ENCODE measurements at regions not wholly inside any gene's neighbourhood (a gene's known extent, or its start where the extent isn't known, plus 50 kb on each side); places are given as distances from the start of the nearest gene placed in this dataset.

DNA sequence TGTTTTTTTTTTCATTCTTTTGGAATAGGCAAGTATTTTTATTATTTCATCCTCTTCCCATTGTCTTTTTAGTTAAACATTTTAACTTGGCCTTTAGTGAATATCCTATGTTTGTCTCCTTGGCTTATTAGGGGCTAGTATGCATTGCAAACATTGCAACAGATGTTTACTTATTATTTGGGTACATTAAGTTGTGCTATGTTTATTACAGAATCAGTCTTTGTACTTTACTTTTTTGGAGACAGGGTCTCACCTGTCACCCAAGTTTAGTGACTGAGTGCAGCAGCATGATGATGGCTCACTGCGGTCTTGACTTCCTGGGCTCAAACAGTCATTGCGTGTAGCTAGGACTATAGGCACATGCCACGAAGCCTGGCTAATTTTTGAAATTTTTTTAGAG, 51.1 kb upstream of the NUDT6 start:
- Histone ChIP-seq H3K36me3 (ENCODE audit: insufficient read depth, low read length) (peaks cover 32% of the 10 kb centered on the region), H3K27ac (ENCODE audit: low read depth, low read length) (no peak overlapping the region), H3K27me3 (ENCODE audit: insufficient read depth, low read length) (no peaks in the 10 kb centered on the region), H3K4me1 (ENCODE audit: control insufficient read depth, insufficient read depth, low read length, unreplicated experiment) (peaks cover 3% of the 10 kb centered on the region), H3K4me3 (ENCODE audit: low read depth, low read length) (no peak overlapping the region), H2AFZ (ENCODE audit: low read length, unreplicated experiment) (no peak overlapping the region), H3K79me2 (ENCODE audit: control insufficient read depth, insufficient read depth, low read length, unreplicated experiment) (no peaks in the 10 kb centered on the region)

DNA sequence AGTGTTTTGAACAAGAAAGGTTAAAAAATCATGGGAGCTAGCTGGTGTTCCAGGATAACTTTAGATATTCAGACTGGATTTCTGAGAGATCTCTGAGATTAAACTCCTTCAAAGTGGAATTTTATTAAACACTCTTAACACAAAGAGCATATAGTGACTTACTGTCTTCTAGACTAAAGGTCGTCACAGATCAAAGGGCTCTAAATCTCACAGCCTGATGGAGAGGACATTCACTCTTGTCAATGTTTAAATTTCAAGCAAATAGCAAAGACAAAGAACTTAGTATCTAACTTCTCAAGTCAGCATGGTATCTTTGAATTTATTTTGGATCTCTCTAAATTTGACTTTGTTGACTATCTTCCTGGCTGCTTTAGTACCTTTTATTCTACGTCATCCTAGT, 53.7 kb upstream of the NUDT6 start:
- peaks cover 38% of the 10 kb centered on the region for H3K36me3 ChIP-seq (ENCODE audit: insufficient read depth, low read length)

DNA sequence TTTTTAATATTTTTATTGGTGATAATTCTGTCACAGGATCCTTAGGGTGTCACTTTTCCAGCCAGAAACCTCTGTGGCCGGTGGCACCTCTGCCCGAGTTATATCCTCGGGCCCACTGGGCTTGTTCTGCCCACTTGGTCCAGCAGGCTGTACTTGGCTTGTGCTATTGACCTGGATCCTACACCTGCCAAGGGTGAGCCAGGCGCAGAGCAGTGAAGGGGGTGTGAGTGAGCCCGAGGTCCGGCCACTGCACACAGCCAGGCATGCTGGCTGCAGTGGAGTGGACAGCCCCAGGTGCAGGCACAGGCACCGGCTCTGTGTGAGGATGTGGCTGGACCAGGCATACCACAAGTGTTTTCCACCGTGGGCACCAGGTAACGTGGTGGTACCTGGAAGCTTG, 54.7 kb upstream of the NUDT6 start:
- Histone ChIP-seq H3K27me3 (ENCODE audit: insufficient read depth, low read length) (no peaks in the 10 kb centered on the region), H3K79me2 (ENCODE audit: control insufficient read depth, insufficient read depth, low read length, unreplicated experiment) (no peaks in the 10 kb centered on the region), H3K4me1 (ENCODE audit: control insufficient read depth, insufficient read depth, low read length, unreplicated experiment) (no peaks in the 10 kb centered on the region), H3K36me3 (ENCODE audit: insufficient read depth, low read length) (peaks cover 40% of the 10 kb centered on the region), H2AFZ (ENCODE audit: low read length, unreplicated experiment) (no peak overlapping the region), H3K27ac (ENCODE audit: low read depth, low read length) (no peak overlapping the region), H3K4me3 (ENCODE audit: low read depth, low read length) (no peak overlapping the region)

More for the DNA sequence above, 53.7 kb upstream of the NUDT6 start:
- H3K27me3 ChIP-seq (ENCODE audit: insufficient read depth, low read length) = no peaks in the 10 kb centered on the region
- H3K4me1 ChIP-seq (ENCODE audit: control insufficient read depth, insufficient read depth, low read length, unreplicated experiment) = no peaks in the 10 kb centered on the region
- no peak overlapping the region for H2AFZ ChIP-seq (ENCODE audit: low read length, unreplicated experiment)
- no peak overlapping the region for H3K4me3 ChIP-seq (ENCODE audit: low read depth, low read length)
- H3K27ac ChIP-seq (ENCODE audit: low read depth, low read length) = no peak overlapping the region
- H3K79me2 ChIP-seq (ENCODE audit: control insufficient read depth, insufficient read depth, low read length, unreplicated experiment) = no peaks in the 10 kb centered on the region

DNA sequence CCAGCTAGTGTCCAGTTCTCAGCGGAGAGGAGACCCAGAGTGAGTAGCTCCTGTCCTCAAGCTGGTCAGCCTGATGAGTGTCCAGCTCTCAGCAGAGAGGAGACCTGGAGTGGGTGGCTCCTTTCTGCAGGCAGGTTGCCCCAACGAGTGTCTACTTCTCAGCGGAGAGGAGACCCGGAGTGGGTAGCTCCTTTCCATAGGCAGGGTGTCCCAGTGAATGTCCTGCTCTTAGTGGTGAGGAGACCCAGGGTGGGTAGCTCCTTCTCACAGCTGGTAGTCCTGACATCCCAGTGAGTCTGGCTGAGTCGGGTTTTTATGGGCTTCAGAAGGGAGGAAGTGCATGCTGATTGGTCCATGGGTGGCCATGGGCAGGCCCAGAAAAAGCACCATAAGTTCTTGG, 55.7 kb upstream of the NUDT6 start:
- peaks cover 44% of the 10 kb centered on the region for H3K36me3 ChIP-seq (ENCODE audit: insufficient read depth, low read length)
- no peaks in the 10 kb centered on the region for H3K79me2 ChIP-seq (ENCODE audit: control insufficient read depth, insufficient read depth, low read length, unreplicated experiment)
- no peak overlapping the region for H3K27ac ChIP-seq (ENCODE audit: low read depth, low read length)
- H2AFZ ChIP-seq (ENCODE audit: low read length, unreplicated experiment) = no peak overlapping the region
- H3K27me3 ChIP-seq (ENCODE audit: insufficient read depth, low read length) = no peaks in the 10 kb centered on the region
- no peaks in the 10 kb centered on the region for H3K4me1 ChIP-seq (ENCODE audit: control insufficient read depth, insufficient read depth, low read length, unreplicated experiment)
- H3K4me3 ChIP-seq (ENCODE audit: low read depth, low read length) = no peak overlapping the region

DNA sequence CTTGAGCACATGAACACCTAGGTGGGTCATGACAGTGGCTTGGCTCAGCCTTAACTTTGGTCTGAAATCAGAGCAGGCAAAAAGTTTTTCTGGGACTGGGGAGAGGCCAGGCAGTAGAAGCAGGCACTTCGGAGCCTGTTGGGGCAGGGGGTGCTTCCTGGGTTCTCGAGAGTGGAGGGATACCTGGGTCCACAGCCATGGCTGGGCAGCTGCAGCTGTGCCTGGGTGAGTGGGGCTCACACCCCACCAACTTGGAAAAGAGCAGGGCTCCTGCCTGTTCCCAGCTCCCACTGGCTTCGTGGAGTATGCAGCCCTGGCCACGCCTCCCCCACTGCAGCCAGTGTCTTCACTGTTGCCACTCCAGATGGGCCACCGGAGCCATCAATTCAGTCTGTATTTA, 56.4 kb upstream of the NUDT6 start:
- Histone ChIP-seq H2AFZ (ENCODE audit: low read length, unreplicated experiment) (no peak overlapping the region), H3K27ac (ENCODE audit: low read depth, low read length) (no peak overlapping the region), H3K27me3 (ENCODE audit: insufficient read depth, low read length) (no peaks in the 10 kb centered on the region), H3K4me1 (ENCODE audit: control insufficient read depth, insufficient read depth, low read length, unreplicated experiment) (no peaks in the 10 kb centered on the region), H3K36me3 (ENCODE audit: insufficient read depth, low read length) (peaks cover 42% of the 10 kb centered on the region), H3K79me2 (ENCODE audit: control insufficient read depth, insufficient read depth, low read length, unreplicated experiment) (no peaks in the 10 kb centered on the region), H3K4me3 (ENCODE audit: low read depth, low read length) (no peak overlapping the region)

DNA sequence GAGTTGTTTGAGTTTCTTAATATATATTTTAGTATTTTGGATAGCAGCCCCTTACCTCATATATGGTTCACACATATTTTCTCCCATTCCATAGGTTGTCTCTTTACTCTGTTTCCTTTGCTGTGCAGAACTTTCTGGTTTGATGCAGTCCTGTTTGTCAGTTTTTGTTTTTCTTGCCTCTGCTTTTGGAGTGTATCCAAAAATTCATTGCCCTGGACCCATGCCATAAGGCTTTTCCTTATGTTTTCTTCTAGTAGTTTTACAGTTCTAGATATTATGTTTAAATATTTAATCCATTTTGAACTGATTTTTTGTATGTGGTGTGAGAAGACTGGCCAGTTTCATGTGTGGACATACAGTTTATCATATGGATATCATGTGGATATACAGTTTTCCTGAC, 58.5 kb upstream of the NUDT6 start:
- H2AFZ ChIP-seq (ENCODE audit: low read length, unreplicated experiment) = no peak overlapping the region
- H3K36me3 ChIP-seq (ENCODE audit: insufficient read depth, low read length) = peaks cover 41% of the 10 kb centered on the region

DNA sequence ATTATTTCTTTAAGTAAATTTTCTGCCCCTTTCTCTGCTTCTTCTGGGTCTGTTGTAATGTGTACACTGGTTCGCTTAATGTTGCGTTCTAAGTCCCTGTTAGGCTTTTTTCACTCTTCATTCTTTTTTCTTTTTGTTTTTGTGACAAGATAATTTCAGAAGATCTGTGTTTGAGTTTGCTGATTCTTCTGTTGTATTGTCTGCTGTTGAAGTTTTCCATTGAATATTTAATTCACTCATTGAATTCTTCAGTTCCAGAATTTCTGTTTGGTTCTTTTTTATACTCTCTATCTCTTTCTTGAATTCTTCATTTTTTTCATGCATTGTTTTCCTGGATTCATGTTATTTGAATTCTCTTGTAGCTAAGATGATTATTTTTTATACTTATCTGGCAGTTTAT, 66.3 kb upstream of the NUDT6 start:
- Histone ChIP-seq H3K27me3 (ENCODE audit: insufficient read depth, low read length) (no peaks in the 10 kb centered on the region), H3K79me2 (ENCODE audit: control insufficient read depth, insufficient read depth, low read length, unreplicated experiment) (peaks cover 10% of the 10 kb centered on the region), H3K4me3 (ENCODE audit: low read depth, low read length) (no peak overlapping the region), H3K4me1 (ENCODE audit: control insufficient read depth, insufficient read depth, low read length, unreplicated experiment) (no peaks in the 10 kb centered on the region), H3K27ac (ENCODE audit: low read depth, low read length) (no peak overlapping the region), H3K36me3 (ENCODE audit: insufficient read depth, low read length) (peaks cover 25% of the 10 kb centered on the region), H2AFZ (ENCODE audit: low read length, unreplicated experiment) (no peak overlapping the region)

More for the DNA sequence above, 58.5 kb upstream of the NUDT6 start:
- Histone ChIP-seq H3K4me3 (ENCODE audit: low read depth, low read length) (no peak overlapping the region), H3K79me2 (ENCODE audit: control insufficient read depth, insufficient read depth, low read length, unreplicated experiment) (no peaks in the 10 kb centered on the region), H3K4me1 (ENCODE audit: control insufficient read depth, insufficient read depth, low read length, unreplicated experiment) (no peaks in the 10 kb centered on the region), H3K27me3 (ENCODE audit: insufficient read depth, low read length) (no peaks in the 10 kb centered on the region), H3K27ac (ENCODE audit: low read depth, low read length) (no peak overlapping the region)

DNA sequence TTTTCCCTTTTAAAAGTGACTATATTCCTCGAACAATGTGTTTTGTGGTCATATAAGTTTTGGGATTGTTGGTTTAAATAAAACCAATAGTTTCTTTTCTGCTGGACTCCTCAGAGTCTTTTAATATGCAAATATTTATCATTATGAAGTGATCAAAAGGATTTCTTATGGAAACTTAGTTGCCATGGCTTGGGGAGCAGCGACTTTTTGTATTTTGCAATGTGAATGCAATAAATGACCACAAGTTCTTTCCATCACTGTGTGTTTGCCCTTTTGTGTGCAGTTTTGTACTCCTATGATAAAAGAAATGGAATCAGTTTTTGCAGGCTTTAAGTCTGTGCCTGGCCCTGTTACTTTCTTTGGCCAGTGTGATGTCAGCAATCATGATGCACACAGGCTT, 68.5 kb upstream of the NUDT6 start:
- Histone ChIP-seq H2AFZ (ENCODE audit: low read length, unreplicated experiment) (no peak overlapping the region), H3K36me3 (ENCODE audit: insufficient read depth, low read length) (peaks cover 15% of the 10 kb centered on the region), H3K79me2 (ENCODE audit: control insufficient read depth, insufficient read depth, low read length, unreplicated experiment) (peaks cover 10% of the 10 kb centered on the region), H3K4me3 (ENCODE audit: low read depth, low read length) (no peak overlapping the region), H3K27ac (ENCODE audit: low read depth, low read length) (no peak overlapping the region), H3K27me3 (ENCODE audit: insufficient read depth, low read length) (no peaks in the 10 kb centered on the region), H3K4me1 (ENCODE audit: control insufficient read depth, insufficient read depth, low read length, unreplicated experiment) (no peaks in the 10 kb centered on the region)

DNA sequence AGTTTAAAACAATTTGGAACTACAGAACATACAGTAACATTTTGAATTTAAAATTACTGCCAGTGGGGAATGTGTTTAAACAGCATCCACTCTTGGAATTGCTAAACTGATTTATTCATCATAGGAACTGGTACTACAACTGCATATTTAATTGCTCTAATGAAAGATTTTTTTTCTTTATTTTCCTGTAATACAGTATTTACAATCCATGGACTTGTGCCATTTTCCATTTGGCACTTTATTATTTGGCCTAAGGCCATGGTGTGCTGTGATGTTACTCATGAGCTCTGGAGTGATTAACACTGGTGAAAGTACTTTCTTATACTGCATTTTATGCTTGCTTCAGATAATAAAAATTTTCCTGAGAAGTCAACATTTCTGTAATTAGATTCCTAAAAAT, 69.7 kb upstream of the NUDT6 start:
- Histone ChIP-seq H3K4me3 (ENCODE audit: low read depth, low read length) (no peak overlapping the region), H3K27me3 (ENCODE audit: insufficient read depth, low read length) (no peaks in the 10 kb centered on the region), H3K79me2 (ENCODE audit: control insufficient read depth, insufficient read depth, low read length, unreplicated experiment) (peaks cover 7% of the 10 kb centered on the region), H3K36me3 (ENCODE audit: insufficient read depth, low read length) (peaks cover 11% of the 10 kb centered on the region), H3K27ac (ENCODE audit: low read depth, low read length) (no peak overlapping the region), H3K4me1 (ENCODE audit: control insufficient read depth, insufficient read depth, low read length, unreplicated experiment) (no peaks in the 10 kb centered on the region), H2AFZ (ENCODE audit: low read length, unreplicated experiment) (no peak overlapping the region)

DNA sequence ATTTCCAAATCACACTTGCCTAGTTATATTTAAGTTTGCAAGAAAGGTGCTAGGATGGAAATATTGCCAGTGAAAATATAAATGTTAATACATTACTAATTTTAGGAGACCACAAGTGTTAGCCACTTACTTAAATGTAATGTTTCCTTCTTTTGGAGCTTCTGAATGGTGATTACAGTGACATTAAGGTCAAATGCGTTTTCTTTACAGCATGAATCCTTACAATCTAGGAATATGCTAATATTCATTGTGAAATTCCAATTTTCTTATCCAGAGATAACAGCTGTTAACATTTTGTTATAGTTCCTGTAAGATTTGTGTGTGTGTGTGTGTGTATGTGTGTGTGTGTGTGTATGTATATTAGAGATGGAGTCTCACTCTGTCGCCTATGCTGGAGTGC, 70.2 kb upstream of the NUDT6 start:
- Histone ChIP-seq H3K27me3 (ENCODE audit: insufficient read depth, low read length) (no peaks in the 10 kb centered on the region), H2AFZ (ENCODE audit: low read length, unreplicated experiment) (no peak overlapping the region), H3K27ac (ENCODE audit: low read depth, low read length) (no peak overlapping the region), H3K36me3 (ENCODE audit: insufficient read depth, low read length) (peaks cover 6% of the 10 kb centered on the region), H3K79me2 (ENCODE audit: control insufficient read depth, insufficient read depth, low read length, unreplicated experiment) (peaks cover 7% of the 10 kb centered on the region), H3K4me3 (ENCODE audit: low read depth, low read length) (no peak overlapping the region), H3K4me1 (ENCODE audit: control insufficient read depth, insufficient read depth, low read length, unreplicated experiment) (no peaks in the 10 kb centered on the region)

DNA sequence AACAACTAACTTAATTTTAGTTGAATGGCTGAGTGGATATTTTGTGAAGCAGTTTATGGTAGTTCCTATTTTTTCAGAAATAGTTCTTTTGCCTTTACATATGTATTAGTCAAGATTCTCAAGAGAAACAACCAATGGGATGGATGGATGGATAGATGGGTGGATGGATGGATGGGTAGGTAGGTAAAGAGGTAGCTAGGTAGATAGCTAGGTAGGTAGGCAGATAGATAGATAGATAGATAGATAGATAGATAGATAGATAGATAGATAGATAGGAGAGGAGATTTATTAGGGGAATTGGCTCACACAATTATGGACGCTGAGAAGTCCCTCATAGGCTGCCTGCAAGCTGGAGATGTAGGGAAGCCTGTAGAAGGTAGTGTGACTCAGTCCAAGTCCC, 74.0 kb upstream of the NUDT6 start:
- H3K4me3 ChIP-seq (ENCODE audit: low read depth, low read length) = no peak overlapping the region
- H3K27ac ChIP-seq (ENCODE audit: low read depth, low read length) = no peak overlapping the region
- H3K27me3 ChIP-seq (ENCODE audit: insufficient read depth, low read length) = no peaks in the 10 kb centered on the region
- no peaks in the 10 kb centered on the region for H3K79me2 ChIP-seq (ENCODE audit: control insufficient read depth, insufficient read depth, low read length, unreplicated experiment)
- no peaks in the 10 kb centered on the region for H3K4me1 ChIP-seq (ENCODE audit: control insufficient read depth, insufficient read depth, low read length, unreplicated experiment)
- no peaks in the 10 kb centered on the region for H3K36me3 ChIP-seq (ENCODE audit: insufficient read depth, low read length)
- H2AFZ ChIP-seq (ENCODE audit: low read length, unreplicated experiment) = no peak overlapping the region
